NT2/D1 (cell line): ENCODE measurements at regions not wholly inside any gene's neighbourhood (a gene's known extent, or its start where the extent isn't known, plus 50 kb on each side); places are given as distances from the start of the nearest gene placed in this dataset.

Experiments
- SUZ12 ChIP-seq: IDR thresholded peaks from 2 replicates; pipeline ENCODE4 v1.6.1; 2011; ENCODE audit not compliant: insufficient read length, insufficient read depth; ENCODE audit errors: extremely low read depth
- YY1 ChIP-seq: IDR thresholded peaks from 2 replicates; pipeline ENCODE4 v1.6.1; 2011; ENCODE audit not compliant: insufficient read length, insufficient read depth
- ZNF274 ChIP-seq: IDR thresholded peaks from 2 replicates; pipeline ENCODE4 v1.6.1; 2011; ENCODE audit warnings: mild to moderate bottlenecking, low read depth, low read length

DNA sequence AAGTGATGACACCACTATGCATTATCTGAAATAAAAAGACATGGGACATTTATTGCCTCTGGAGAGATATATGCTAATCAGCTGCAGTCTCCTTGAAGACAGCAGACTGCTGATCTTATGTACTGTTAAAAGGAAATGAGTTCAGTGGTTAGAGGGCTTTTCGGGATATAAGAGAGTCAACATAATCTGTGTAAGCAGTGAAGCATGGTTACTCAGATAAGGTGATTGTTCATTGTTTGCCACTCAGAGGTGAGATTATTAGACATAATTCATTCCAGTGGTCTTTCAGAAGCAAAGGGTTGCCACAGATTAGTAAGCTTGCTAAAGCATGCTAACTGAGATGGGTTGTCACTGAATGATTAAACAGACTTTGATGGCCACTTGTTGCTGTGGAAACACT lies 1450.7 kb upstream of the ADGRB3 start:
- TF ChIP-seq ZNF274, result no peak
- no peak for TF ChIP-seq YY1
- no peak for TF ChIP-seq SUZ12
